Fibroblast of skin of left biceps (primary cell): ENCODE measurements at regions not wholly inside any gene's neighbourhood (a gene's known extent, or its start where the extent isn't known, plus 50 kb on each side); places are given as distances from the start of the nearest gene placed in this dataset.

Experiments used
- DNase-seq, 2 experiments: peaks; one replicate each; pipeline ENCODE4 v3.0.0-alpha.2; 2013; ENCODE audit warnings: low read depth in 2 of 2

DNA sequence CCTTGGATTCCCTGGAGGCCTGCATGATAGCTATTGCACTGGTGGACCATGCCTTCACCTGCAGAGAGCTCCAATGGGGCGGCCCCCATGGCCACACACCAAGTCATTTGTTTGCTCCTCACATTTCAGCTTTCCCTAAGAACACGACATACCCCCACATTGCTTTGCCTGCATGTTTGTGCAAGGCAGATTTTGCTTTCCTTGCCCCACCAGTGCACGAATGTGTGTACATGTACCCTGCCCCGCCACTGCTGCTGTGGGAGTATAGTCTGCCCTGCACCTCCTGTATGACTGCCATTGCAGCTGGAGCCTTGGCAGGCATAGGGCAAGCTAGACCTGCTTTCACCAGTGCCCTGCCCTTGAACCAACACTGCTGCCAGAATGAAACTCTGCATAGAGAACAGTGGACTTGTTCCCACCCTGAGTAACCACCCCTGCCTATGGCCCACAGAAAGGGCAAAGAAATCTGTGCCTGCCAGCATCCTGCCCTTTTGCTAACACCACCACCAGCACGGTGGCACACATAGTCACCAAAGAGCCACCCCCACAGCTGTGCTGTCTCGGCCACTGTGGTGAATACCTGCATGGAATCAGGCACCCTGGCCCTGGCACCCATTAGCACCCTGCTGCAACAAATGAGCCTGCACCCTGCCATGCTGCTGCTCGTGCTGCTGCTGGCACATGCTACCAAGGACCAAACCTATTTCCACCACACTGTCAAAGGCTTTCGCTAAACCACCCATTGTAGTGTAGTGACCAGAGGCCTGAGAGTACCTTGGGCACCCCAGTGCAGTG is 661.7 kb upstream of the FAM241A start:
- no peak for DNase-seq

DNA sequence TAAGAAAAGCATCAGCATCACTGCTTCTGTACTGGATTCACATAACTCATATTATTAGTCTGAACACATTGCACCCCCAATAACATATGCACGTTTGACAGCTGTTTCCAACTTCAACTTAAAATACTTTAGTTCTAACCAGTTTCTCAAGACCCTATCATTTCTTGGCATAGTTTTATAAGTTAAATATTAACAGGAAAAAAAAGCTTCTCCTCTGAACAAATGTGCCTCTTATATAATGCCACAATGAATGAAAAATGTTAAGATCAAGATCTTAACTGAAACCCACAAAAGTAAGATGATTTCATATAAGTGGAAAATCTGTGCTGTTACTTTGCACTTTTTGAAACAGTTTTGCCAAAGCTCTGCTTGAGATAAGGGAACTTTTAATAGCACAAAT is 652.8 kb upstream of the FAM241A start:
- no peak for DNase-seq

DNA sequence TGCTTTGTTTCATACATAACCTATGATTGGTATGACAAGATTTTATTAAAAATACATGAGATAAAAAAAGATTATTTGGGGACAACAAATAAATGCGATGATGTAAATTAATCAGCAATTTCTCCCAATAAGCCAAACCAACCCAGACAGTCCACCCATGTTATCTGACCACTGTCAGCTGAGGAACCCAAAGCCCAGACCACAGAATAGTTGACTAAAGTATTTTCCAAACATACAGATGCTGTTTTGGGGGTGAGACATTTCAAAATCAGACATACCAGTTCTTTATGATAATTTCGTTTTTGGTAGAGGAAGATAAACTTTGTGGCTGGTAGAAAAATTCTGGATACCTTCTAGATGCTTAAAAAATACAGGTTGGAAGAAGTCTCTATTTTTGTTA is 650.8 kb upstream of the FAM241A start:
- no peak for DNase-seq

DNA sequence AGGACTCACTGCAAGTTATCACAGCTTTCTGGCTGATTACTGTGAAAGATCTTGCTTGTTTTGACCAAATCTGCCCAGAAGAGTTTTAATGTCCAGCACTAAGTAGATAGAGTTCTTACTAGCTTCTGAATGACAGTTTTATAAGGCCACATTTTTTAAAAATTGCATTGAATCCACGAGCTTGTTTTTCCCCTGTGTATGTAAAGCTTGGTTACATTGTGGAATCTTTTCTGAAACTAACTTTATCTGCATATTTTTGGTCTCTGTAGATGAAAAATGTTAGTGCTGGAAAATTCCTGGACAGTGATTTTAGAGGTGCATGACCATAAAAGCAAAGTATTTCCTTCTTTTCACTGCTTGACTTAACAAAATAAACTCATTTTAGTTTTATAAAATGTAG is 650.3 kb upstream of the FAM241A start:
- no peak for DNase-seq

DNA sequence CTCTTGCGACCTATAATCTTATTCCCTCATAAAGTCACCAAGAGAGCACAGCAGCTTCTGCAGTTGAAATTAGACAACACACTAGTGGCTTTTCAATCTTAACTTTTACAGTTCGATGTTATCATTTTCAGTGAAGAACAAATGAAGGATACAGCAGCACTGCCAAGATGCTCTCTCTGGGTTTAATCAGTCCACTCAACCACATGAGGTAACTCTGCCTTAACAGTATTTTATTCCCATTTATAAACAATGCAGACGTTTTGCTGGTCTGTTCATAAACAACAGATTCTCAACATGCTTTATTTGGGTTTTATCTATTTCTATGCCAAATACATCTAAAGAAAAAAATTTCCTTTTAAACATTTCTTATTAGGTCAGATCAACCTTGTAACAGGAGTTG is 646.0 kb upstream of the FAM241A start:
- DNase-seq: no peak

GRCh38 chr4:111499706-111500105 is 645.5 kb upstream of the FAM241A start:
- DNase-seq: no peak

- no peak for DNase-seq
Observed at GRCh38 chr4:111500858-111501257, 644.4 kb upstream of the FAM241A start.

DNA sequence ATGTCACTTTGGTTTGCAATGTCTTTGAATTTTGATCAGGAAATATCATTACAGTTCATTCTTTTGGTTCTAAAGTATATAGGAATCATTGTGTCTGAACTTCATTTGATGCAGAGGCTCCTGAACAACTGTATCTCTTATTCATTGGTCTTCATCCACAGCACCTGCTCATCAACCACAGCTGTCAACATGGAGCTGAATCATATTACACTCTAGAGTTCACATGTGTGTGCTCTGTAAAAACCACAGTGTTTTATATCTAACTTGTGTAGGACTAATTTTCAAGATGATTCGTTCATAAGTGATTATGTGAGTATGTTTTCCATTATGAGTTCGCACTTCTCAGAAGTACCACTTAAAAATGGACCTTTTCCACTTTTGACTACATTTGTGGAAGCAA is 643.3 kb upstream of the FAM241A start:
- DNase-seq: no peak

- DNase-seq: no peak
Observed at GRCh38 chr4:111502626-111503025, 642.6 kb upstream of the FAM241A start.

- DNase-seq: peak in 1 of 2 experiments; percentile 64
Observed at GRCh38 chr4:111506706-111507105, 638.5 kb upstream of the FAM241A start.

DNA sequence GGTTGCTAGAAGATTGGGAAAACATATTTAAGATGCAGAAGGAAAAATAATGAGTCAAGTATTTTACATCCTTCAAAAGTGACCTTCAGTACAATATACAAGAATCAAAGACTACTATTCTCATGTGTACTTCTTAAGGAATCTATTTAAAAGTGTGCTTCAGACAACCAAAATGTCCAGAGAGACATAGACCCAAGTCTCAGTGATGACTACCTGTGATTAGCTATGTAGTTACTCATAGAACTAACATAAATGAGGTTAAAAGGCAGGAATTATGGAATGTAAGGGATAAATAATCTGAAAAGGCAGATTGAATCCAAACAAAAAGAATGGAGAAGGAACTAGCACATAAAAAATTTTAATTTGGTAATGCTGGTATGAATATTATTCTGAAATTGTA is 634.7 kb upstream of the FAM241A start:
- DNase-seq: no peak

GRCh38 chr4:111512081-111512783 is 633.0 kb upstream of the FAM241A start:
- DNase-seq: peak; percentile 89 to 90

GRCh38 chr4:111519683-111520082 is 625.6 kb upstream of the FAM241A start:
- DNase-seq: no peak

GRCh38 chr4:111530446-111530845 is 614.8 kb upstream of the FAM241A start:
- DNase-seq: no peak

GRCh38 chr4:111535792-111536191 is 609.5 kb upstream of the FAM241A start:
- DNase-seq: no peak

- DNase-seq: no peak
Observed at GRCh38 chr4:111537165-111537564, 608.1 kb upstream of the FAM241A start.

- DNase-seq: peak in 1 of 2 experiments; percentile 36
Observed at GRCh38 chr4:111537871-111538270, 607.4 kb upstream of the FAM241A start.

DNA sequence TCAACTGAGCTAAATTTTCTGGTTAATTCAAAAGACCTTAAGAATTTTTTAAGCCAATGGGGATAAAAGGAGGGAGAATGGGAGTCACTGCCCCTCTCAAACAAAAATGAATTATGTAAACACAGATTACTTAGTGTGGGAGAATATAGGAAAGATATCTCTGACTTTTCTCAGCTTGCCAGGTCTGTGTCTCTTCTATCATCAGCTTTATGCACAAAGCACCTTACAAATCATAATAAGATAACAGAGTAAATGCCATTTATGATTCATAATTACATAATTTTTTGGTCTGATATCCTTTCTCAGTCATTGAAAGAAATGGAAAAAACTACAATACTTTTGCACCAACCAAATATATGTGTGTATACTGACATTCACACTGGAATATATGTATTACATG is 604.6 kb upstream of the FAM241A start:
- DNase-seq: no peak

DNA sequence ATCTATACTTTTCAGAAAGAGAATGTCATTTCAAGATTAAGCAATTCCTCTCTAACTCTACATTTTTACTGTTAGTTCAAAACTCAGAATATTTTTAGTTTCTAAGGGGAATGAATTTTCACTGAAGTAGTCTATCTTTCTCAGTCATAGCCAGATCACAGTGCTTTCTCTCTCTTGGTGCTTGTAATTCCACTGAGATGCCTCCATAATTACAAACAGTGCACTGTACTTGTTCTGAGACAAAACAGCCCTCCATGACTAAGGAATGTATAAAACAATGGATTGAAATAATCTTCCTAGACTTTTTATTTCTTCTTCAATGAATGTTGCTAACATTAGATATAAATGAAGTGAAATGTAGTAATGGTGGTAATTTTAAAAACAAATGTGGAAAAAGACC is 603.2 kb upstream of the FAM241A start:
- no peak for DNase-seq

DNA sequence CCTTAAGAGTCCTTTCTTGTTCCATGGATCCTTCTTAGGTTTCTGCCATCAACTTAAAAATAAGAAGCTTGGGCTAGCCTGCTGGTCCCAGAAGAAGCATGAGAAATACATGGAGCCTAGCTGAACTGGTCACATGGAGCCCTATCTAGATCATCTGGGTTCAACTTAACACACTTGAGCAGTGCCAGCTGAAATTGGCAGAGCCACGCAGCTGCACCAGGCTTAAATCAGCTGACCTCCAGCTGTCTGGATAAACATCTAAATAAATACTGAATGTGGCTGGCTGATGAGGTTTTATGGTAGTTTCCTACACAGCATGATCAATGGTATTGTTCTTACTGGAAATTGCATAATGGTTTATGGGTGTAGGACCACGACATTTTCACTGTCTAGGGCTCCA is 598.4 kb upstream of the FAM241A start:
- no peak for DNase-seq

DNA sequence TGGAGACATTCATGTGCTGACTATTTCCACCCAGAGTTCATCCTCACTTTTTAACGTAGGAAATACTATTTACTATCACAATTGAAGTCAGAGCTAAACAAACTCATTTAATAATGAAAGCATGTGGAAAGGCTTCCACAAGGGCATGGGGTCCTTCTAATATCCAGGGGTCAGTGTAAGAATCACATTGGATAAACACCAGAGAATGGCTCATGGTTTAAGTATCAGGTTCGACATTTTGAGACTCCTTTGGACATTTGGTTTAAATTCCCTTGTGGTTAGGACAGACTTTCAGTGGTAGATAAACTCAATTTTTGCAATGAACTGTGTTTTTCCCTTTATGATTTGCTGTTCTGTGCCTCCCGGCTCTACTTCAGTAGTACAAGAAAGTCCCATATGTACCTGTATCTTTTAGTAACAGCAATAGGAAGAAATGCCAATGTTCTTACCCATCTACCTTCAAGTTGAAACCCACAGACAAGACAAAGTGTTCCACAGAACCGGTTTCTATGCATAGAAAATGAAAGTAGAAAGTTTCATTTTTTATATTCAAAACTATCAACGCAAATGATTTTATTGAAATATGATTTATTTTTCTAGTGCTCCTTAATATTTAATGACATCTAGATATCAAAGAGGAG is 589.0 kb upstream of the FAM241A start:
- no peak for DNase-seq

DNA sequence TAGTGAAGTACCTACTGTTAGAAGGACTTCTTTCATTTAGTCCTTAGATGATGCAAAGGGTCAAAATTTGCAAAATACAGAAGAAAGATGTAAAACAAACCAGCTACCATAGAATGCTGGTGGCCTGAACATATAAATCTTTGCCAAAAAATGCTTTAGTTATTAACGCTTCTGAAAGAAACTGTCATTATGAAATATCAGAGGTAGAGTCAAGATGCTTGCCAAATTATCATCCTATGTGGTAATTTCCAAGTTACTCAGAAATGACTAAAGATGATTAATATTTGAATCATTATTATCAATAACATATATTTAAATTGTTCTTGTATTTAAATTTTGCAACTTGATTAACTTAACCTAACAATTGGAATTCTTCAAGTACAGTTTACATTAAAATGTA is 588.4 kb upstream of the FAM241A start:
- no peak for DNase-seq

DNA sequence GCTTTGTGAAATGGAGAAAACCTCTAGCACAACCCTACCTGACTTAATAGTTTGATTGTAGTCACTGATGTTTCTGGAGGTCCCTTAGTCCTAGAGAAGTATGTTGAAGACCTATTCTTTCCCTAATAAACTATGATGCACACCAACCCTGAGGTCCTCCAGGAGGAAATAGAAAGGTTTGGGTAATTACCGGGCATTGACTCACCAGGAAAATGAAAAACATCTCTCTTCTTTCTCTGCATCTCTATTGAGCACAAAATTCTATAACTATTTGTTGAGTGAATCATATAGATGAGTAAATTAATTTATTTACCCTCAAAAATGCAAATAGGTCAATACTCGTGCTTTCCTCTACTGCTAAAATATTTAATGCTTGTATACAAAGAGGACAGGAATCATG is 582.4 kb upstream of the FAM241A start:
- DNase-seq: peak; percentile 68
